Lung (tissue), 11 donors: ENCODE measurements at regions not wholly inside any gene's neighbourhood (a gene's known extent, or its start where the extent isn't known, plus 50 kb on each side); places are given as distances from the start of the nearest gene placed in this dataset.
A peak's percentile ranks its signal among the peaks of the same experiment; 100 is the strongest.

Source experiments
- ATAC-seq: fragments of 200-7000 bp; cut with Tn5 transposase; one replicate; pipeline ENCODE4 v1.9.1; 2020; ENCODE audit warnings: moderate number of reproducible peaks; ENCODE audit not compliant: insufficient read depth, low FRiP score
- DNase-seq, 3 donors: peaks; one replicate each; pipeline ENCODE4 v3.0.0-alpha.2; 2013 to 2017
- H3K27ac ChIP-seq, 2 donors: one replicate each; pipeline ENCODE4 v1.5.1; 2013; ENCODE audit warnings: mild to moderate bottlenecking in 2 of 2, moderate library complexity in 2 of 2, control low read depth in 1 of 2, inconsistent platforms in 1 of 2, low read depth in 1 of 2, low read length in 1 of 2
- H3K27me3 ChIP-seq, 3 donors: one replicate each; pipeline ENCODE4 v1.5.1; 2013; ENCODE audit warnings: low read length in 2 of 3; ENCODE audit not compliant: control insufficient read depth in 3 of 3, insufficient read depth in 3 of 3
- H3K36me3 ChIP-seq, 4 donors: one replicate each; pipeline ENCODE4 v1.5.1; 2013; ENCODE audit warnings: low read length in 4 of 4, mild to moderate bottlenecking in 1 of 4, moderate library complexity in 1 of 4; ENCODE audit not compliant: control insufficient read depth in 4 of 4, insufficient read depth in 4 of 4
- H3K4me1 ChIP-seq, 5 donors: one replicate each; pipeline ENCODE4 v1.5.1; 2013; ENCODE audit warnings: low read length in 5 of 5, mild to moderate bottlenecking in 2 of 5, moderate library complexity in 1 of 5; ENCODE audit not compliant: control insufficient read depth in 5 of 5, insufficient read depth in 5 of 5
- H3K4me3 ChIP-seq: one replicate; pipeline ENCODE4 v1.5.1; 2013; ENCODE audit warnings: mild to moderate bottlenecking, control low read depth, moderate library complexity
- H3K9ac ChIP-seq, 2 donors: one replicate each; pipeline ENCODE4 v1.5.1; 2013; ENCODE audit warnings: low read length in 2 of 2, control low read depth in 1 of 2; ENCODE audit not compliant: insufficient read depth in 1 of 2
- H3K9me3 ChIP-seq, 4 donors: one replicate each; pipeline ENCODE4 v1.5.1; 2013; ENCODE audit warnings: low read length in 3 of 4, mild to moderate bottlenecking in 1 of 4, moderate library complexity in 1 of 4; ENCODE audit not compliant: control insufficient read depth in 4 of 4, insufficient read depth in 3 of 4
- WGBS, 2 donors: extraction: QIAGEN DNeasy Blood & Tissue Kit; methylation state at CpG; one replicate each; pipeline ENCODE4 v1.1.7; 2013; 5-methylcytosine and 5-hydroxymethylcytosine counted together
- TF ChIP-seq, protein P1 (sequence below): IDR thresholded peaks from 2 replicates; pipeline ENCODE4 v1.5.1; 2012; ENCODE audit warnings: mild to moderate bottlenecking; ENCODE audit errors: control extremely low read depth, extremely low read depth
- donor health status: control.
- donor health status: control.
- donor health status: Bipolar disorder and iron deficiency.
- donor health status: healthy.
- donor health status: DM: yes; HTN: yes; CAD: no.

DNA sequence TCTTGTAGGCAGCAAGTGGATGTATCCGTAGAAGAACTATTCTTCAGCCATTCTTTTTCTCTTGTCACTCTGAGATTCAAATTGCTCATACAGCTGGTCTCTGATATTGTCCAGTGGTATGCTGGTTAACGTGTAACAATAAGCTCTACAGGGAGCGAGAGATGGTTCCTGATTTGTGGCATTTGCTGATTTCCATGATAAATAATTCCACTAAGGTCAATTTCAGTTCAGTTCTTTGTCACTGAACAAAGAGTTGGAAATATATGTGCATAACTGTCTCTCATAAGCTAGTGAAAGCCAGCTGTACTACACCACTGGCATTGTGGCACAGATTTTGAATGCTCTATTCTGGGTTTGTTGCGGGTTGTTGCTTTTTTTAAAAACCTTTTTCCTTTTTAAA, 131.7 kb downstream of the MTHFS start:
- no peak for DNase-seq
- no peak overlapping the region for H3K9ac ChIP-seq
- ATAC-seq = no peak
- TF ChIP-seq, protein P1, sequence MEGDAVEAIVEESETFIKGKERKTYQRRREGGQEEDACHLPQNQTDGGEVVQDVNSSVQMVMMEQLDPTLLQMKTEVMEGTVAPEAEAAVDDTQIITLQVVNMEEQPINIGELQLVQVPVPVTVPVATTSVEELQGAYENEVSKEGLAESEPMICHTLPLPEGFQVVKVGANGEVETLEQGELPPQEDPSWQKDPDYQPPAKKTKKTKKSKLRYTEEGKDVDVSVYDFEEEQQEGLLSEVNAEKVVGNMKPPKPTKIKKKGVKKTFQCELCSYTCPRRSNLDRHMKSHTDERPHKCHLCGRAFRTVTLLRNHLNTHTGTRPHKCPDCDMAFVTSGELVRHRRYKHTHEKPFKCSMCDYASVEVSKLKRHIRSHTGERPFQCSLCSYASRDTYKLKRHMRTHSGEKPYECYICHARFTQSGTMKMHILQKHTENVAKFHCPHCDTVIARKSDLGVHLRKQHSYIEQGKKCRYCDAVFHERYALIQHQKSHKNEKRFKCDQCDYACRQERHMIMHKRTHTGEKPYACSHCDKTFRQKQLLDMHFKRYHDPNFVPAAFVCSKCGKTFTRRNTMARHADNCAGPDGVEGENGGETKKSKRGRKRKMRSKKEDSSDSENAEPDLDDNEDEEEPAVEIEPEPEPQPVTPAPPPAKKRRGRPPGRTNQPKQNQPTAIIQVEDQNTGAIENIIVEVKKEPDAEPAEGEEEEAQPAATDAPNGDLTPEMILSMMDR = no peak
- peaks cover 0 to 2% (median under 1%) of the 10 kb centered on the region in 4 donors for H3K9me3 ChIP-seq
- 86 to 87% methylated on average over 4 of the region's 4 CpGs for WGBS, 2 donors
- no peaks in the 10 kb centered on the region for H3K4me1 ChIP-seq
- no peak overlapping the region for H3K27ac ChIP-seq
- no peaks in the 10 kb centered on the region for H3K27me3 ChIP-seq
- H3K36me3 ChIP-seq = no peaks in the 10 kb centered on the region
- no peak overlapping the region for H3K4me3 ChIP-seq

DNA sequence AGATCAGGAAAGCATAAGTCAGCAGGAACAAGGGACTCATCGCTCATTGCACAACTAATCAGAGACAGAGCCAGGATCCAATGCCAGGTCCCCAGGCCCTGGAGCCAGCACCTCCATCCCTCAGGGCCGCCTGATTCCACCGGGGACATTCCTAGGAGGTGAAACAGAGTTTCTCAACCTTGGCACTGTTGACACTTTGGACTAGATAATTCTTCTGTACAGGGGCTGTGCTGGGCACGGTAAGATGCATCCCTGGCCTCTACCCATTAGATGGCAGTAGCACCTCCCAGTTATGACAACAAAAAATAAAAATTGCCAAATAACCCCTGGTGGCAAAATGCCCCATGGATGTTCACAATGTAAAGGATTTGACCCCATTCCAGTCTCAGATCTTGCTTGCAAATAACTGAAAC, 127.7 kb downstream of the MTHFS start:
- ATAC-seq = no peak
- no peaks in the 10 kb centered on the region for H3K27me3 ChIP-seq
- 64 to 77% methylated on average over 4 of the region's 4 CpGs for WGBS, 2 donors
- H3K9ac ChIP-seq = no peak overlapping the region
- H3K9me3 ChIP-seq = peaks cover 0 to 1% (median 0%) of the 10 kb centered on the region in 4 donors
- DNase-seq = peak in 2 of 3 donors; percentile 2
- TF ChIP-seq, protein P1 = no peak
- H3K36me3 ChIP-seq = no peaks in the 10 kb centered on the region
- no peaks in the 10 kb centered on the region for H3K4me1 ChIP-seq
- H3K27ac ChIP-seq = no peak overlapping the region
- H3K4me3 ChIP-seq = no peak overlapping the region

DNA sequence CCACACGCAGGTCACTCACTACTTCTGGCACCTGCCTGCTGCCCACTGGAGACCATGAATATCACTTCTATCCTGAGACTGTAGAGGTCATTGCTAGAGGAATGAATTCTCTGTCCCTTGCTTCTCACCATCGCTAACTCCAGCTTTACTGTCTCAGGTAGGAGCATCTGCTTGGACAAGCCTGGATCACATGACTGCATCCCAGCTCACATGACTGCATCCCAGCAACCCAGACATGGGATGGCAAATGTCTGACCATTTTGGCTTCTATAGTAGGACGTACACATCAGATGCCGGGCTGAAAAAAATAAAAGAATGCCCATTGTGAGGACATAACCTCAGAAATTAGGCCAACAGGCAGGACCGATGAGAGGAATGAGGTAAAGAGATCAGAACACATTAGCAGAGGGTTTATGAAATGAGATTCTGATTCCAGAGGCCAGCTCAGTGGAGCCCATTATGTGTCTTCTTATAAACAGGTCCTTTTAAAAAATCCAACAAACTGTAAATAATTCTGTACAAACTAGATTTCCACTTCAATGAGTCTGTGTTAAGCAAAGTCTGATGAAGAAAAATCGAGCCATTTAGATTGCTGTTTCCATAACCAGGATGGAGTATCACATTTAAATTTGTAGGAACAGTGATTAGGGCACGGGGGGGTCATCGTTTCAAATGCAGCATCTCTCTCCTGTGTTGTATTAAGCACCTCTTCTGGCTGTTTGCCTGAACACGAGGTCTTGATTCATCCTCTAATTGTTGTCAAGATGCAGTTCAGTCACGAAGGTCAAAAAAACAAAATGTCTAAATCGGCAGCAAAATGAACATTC, 126.7 kb downstream of the MTHFS start:
- Histone ChIP-seq H3K36me3 (no peaks in the 10 kb centered on the region), H3K9me3 (peaks cover 0 to 1% (median 0%) of the 10 kb centered on the region in 4 donors), H3K27me3 (no peaks in the 10 kb centered on the region), H3K4me1 (no peaks in the 10 kb centered on the region), H3K9ac (no peak overlapping the region), H3K27ac (no peak overlapping the region), H3K4me3 (no peak overlapping the region)
- 86 to 89% methylated on average over 11 of the region's 11 CpGs for WGBS, 2 donors
- ATAC-seq (no peak), DNase-seq (no peak)
- TF ChIP-seq, protein P1 = no peak
